Trophoblast cell (in vitro differentiated cells and primary cell): ENCODE measurements at regions not wholly inside any gene's neighbourhood (a gene's known extent, or its start where the extent isn't known, plus 50 kb on each side); places are given as distances from the start of the nearest gene placed in this dataset.

Experiments
- DNase-seq, 2 donors: peaks; one replicate each; pipeline ENCODE4 v3.0.0-alpha.2; 2016
- H2AFZ ChIP-seq: 2 replicates; pipeline ENCODE4 v1.6.1; 2013; ENCODE audit warnings: low read length, moderate library complexity, mild to moderate bottlenecking; ENCODE audit not compliant: insufficient read depth, poor library complexity
- H2AK5ac ChIP-seq: 2 replicates; pipeline ENCODE4 v1.6.1; 2013; ENCODE audit warnings: mild to moderate bottlenecking, low read length
- H2BK120ac ChIP-seq: 2 replicates; pipeline ENCODE4 v1.6.1; 2013; ENCODE audit warnings: low read length, mild to moderate bottlenecking, moderate library complexity; ENCODE audit not compliant: insufficient read depth, poor library complexity
- H2BK12ac ChIP-seq: 2 replicates; pipeline ENCODE4 v1.6.1; 2013; ENCODE audit warnings: mild to moderate bottlenecking, low read length, moderate library complexity
- H2BK5ac ChIP-seq: 2 replicates; pipeline ENCODE4 v1.6.1; 2013; ENCODE audit warnings: low read length, low read depth, moderate library complexity, mild to moderate bottlenecking; ENCODE audit not compliant: poor library complexity
- H3K14ac ChIP-seq: 2 replicates; pipeline ENCODE4 v1.6.1; 2013; ENCODE audit warnings: mild to moderate bottlenecking, low read length
- H3K18ac ChIP-seq: 2 replicates; pipeline ENCODE4 v1.6.1; 2013; ENCODE audit warnings: mild to moderate bottlenecking, low read length
- H3K23ac ChIP-seq: 2 replicates; pipeline ENCODE4 v1.6.1; 2013; ENCODE audit warnings: low read length
- H3K27ac ChIP-seq: 2 replicates; pipeline ENCODE4 v1.5.1; 2013; ENCODE audit warnings: low read depth, mild to moderate bottlenecking, inconsistent platforms, low read length, moderate library complexity
- H3K27me3 ChIP-seq: 2 replicates; pipeline ENCODE4 v1.6.1; 2013; ENCODE audit warnings: inconsistent platforms, mild to moderate bottlenecking, low read length, moderate library complexity; ENCODE audit not compliant: insufficient read depth
- H3K36me3 ChIP-seq, 2 experiments: 1 replicate in 1 of 2; 2 replicates in 1 of 2; pipeline ENCODE4 v1.6.1; 2013; ENCODE audit warnings: low read length in 2 of 2, mild to moderate bottlenecking in 2 of 2, moderate library complexity in 1 of 2; ENCODE audit not compliant: insufficient read depth in 2 of 2, control insufficient read depth in 1 of 2
- H3K4ac ChIP-seq: 2 replicates; pipeline ENCODE4 v1.6.1; 2013; ENCODE audit warnings: low read depth, mild to moderate bottlenecking, low read length, moderate library complexity
- H3K4me1 ChIP-seq, 2 experiments: 1 replicate in 1 of 2; 2 replicates in 1 of 2; pipeline ENCODE4 v1.6.1; 2013; ENCODE audit warnings: low read length in 2 of 2, mild to moderate bottlenecking in 2 of 2, moderate library complexity in 1 of 2; ENCODE audit not compliant: insufficient read depth in 2 of 2, control insufficient read depth in 1 of 2
- H3K4me2 ChIP-seq: 2 replicates; pipeline ENCODE4 v1.6.1; 2013; ENCODE audit warnings: inconsistent platforms, mild to moderate bottlenecking, low read length, moderate library complexity
- H3K4me3 ChIP-seq: 2 replicates; pipeline ENCODE4 v1.5.1; 2013; ENCODE audit warnings: mild to moderate bottlenecking, low read depth, low read length, inconsistent platforms
- H3K79me1 ChIP-seq: one replicate; pipeline ENCODE4 v1.6.1; 2013; ENCODE audit warnings: low read length
- H3K79me2 ChIP-seq: 2 replicates; pipeline ENCODE4 v1.6.1; 2013; ENCODE audit warnings: low read length, mild to moderate bottlenecking; ENCODE audit not compliant: control insufficient read depth, insufficient read depth, poor library complexity
- H3K9ac ChIP-seq: 2 replicates; pipeline ENCODE4 v1.6.1; 2013; ENCODE audit warnings: mild to moderate bottlenecking, low read length
- H3K9me3 ChIP-seq: 2 replicates; pipeline ENCODE4 v1.6.1; 2013; ENCODE audit warnings: low read depth, mild to moderate bottlenecking, control low read depth, inconsistent platforms, low read length; ENCODE audit not compliant: insufficient read depth
- H4K12ac ChIP-seq: 2 replicates; pipeline ENCODE4 v1.6.1; 2013; ENCODE audit warnings: low read depth, mild to moderate bottlenecking, low read length, moderate library complexity
- H4K8ac ChIP-seq: 2 replicates; pipeline ENCODE4 v1.6.1; 2013; ENCODE audit warnings: low read depth, mild to moderate bottlenecking, low read length, moderate library complexity
- H4K91ac ChIP-seq: one replicate; pipeline ENCODE4 v1.6.1; 2013; ENCODE audit warnings: low read depth, mild to moderate bottlenecking, low read length, moderate library complexity
- WGBS: extraction: QIAGEN DNeasy Blood & Tissue Kit; methylation state at CpG from one replicate; pipeline ENCODE4 v1.1.7; 2013; ENCODE audit warnings: missing lambda C conversion rate; ENCODE audit not compliant: insufficient read length, insufficient coverage; ENCODE audit errors: extremely low coverage; 5-methylcytosine and 5-hydroxymethylcytosine counted together

DNA sequence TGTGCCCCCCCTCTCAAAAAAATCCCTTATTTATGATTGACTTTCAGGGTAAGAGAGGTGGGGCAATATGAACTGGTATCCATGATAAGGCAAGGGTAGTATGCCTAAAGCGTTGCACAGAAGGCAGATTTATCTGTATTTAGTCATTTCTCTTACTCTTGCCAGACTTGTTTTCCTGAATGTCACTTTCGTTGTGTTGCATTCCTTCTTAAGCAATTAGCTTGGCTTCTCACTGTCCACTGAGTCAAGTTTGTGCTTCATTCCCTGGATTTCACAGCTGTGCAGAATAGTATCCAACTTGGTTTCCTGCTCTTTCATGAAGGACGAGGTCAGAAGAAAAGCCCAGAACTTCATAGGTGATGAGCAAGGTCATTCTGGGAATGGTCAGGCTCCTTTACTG lies 301.5 kb upstream of the ACTBL2 start:
- no peaks in the 10 kb centered on the region for H3K9me3 ChIP-seq
- H3K79me2 ChIP-seq, result peaks cover 2% of the 10 kb centered on the region
- no peak overlapping the region for H4K91ac ChIP-seq
- H2BK120ac ChIP-seq, result no peak overlapping the region
- WGBS, result no CpG with 5 or more reads among the region's 3 CpGs
- H3K4me2 ChIP-seq, result no peak overlapping the region
- no peak overlapping the region for H3K18ac ChIP-seq
- H4K12ac ChIP-seq, result no peak overlapping the region
- peaks cover 10 to 12% of the 10 kb centered on the region in 2 experiments for H3K4me1 ChIP-seq
- H2AK5ac ChIP-seq, result no peak overlapping the region
- no peaks in the 10 kb centered on the region for H3K36me3 ChIP-seq
- no peak overlapping the region for H2AFZ ChIP-seq
- H3K27me3 ChIP-seq, result no peaks in the 10 kb centered on the region
- peak overlapping the region; percentile 5 for H3K27ac ChIP-seq
- H2BK5ac ChIP-seq, result peak overlapping the region; percentile 22
- no peak overlapping the region for H3K14ac ChIP-seq
- no peak overlapping the region for H2BK12ac ChIP-seq
- no peak overlapping the region for H3K4me3 ChIP-seq
- H3K79me1 ChIP-seq, result peaks cover 11% of the 10 kb centered on the region
- H4K8ac ChIP-seq, result no peak overlapping the region
- H3K4ac ChIP-seq, result no peak overlapping the region
- no peak overlapping the region for H3K23ac ChIP-seq
- DNase-seq, result peak; percentile 73 to 94
- no peak overlapping the region for H3K9ac ChIP-seq

DNA sequence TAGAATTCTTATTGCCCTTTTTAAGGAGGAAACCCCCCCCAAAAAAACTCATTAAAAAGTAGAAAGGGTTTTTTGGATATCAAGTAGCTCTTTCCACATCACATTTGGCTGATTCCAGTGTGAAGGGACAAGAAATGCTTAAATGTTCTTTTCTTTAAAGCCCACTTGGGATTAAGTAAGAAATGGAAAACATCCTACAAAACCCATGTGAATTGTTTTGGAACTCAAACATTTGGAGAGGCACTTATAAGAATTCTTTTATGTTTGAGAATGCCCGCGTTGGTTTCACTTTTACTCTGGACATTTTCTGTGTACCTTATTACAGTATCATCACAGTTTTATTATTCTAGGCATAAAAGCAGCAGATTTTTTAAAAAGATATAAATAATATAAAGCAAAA lies 301.1 kb upstream of the ACTBL2 start:
- Histone ChIP-seq H3K18ac (no peak overlapping the region), H3K27me3 (no peaks in the 10 kb centered on the region), H3K9ac (no peak overlapping the region), H3K79me2 (peaks cover 2% of the 10 kb centered on the region), H3K4me3 (no peak overlapping the region), H4K91ac (no peak overlapping the region), H3K79me1 (peaks cover 11% of the 10 kb centered on the region), H3K9me3 (no peaks in the 10 kb centered on the region), H4K12ac (no peak overlapping the region), H3K36me3 (no peaks in the 10 kb centered on the region), H3K4me2 (no peak overlapping the region), H2BK5ac (no peak overlapping the region), H2AK5ac (no peak overlapping the region), H3K4me1 (peaks cover 10 to 12% of the 10 kb centered on the region in 2 experiments), H3K27ac (no peak overlapping the region), H3K14ac (no peak overlapping the region), H4K8ac (no peak overlapping the region), H2BK120ac (no peak overlapping the region), H2BK12ac (no peak overlapping the region), H2AFZ (no peak overlapping the region), H3K23ac (no peak overlapping the region), H3K4ac (no peak overlapping the region)
- no CpG with 5 or more reads among the region's 2 CpGs for WGBS
- no peak for DNase-seq

DNA sequence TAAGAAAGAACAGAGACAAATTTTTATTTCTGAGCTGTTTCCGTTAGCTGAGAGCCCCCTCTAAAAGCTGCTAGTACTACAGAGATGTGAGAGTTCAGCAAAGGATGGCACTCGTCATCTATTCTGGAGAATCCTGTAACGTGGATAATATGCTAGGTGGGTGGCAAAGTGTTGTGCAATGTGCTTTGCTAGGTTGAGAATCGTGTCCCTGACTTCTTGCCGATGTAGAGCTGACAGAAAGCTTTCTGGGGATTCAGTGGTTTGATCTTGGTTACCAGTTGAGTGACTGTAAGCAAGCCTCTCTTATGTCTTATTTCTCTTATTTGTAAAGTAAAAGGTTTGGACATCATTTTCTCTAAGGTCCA lies 298.3 kb upstream of the ACTBL2 start:
- Histone ChIP-seq H3K4ac (no peak overlapping the region), H3K79me2 (peaks cover 2% of the 10 kb centered on the region), H3K14ac (no peak overlapping the region), H3K79me1 (peaks cover 11% of the 10 kb centered on the region), H3K9me3 (no peaks in the 10 kb centered on the region), H4K91ac (no peak overlapping the region), H3K36me3 (no peaks in the 10 kb centered on the region), H3K27ac (no peak overlapping the region), H2BK5ac (no peak overlapping the region), H3K4me2 (no peak overlapping the region), H2BK120ac (peak overlapping the region; percentile 14), H2BK12ac (no peak overlapping the region), H3K23ac (no peak overlapping the region), H3K18ac (no peak overlapping the region), H4K12ac (no peak overlapping the region), H3K27me3 (no peaks in the 10 kb centered on the region), H2AK5ac (no peak overlapping the region), H2AFZ (no peak overlapping the region), H3K9ac (no peak overlapping the region), H3K4me3 (no peak overlapping the region), H4K8ac (no peak overlapping the region), H3K4me1 (peaks cover 10 to 12% of the 10 kb centered on the region in 2 experiments)
- no CpG with 5 or more reads among the region's 5 CpGs for whole genome bisulfite sequencing
- no peak for DNase-seq

DNA sequence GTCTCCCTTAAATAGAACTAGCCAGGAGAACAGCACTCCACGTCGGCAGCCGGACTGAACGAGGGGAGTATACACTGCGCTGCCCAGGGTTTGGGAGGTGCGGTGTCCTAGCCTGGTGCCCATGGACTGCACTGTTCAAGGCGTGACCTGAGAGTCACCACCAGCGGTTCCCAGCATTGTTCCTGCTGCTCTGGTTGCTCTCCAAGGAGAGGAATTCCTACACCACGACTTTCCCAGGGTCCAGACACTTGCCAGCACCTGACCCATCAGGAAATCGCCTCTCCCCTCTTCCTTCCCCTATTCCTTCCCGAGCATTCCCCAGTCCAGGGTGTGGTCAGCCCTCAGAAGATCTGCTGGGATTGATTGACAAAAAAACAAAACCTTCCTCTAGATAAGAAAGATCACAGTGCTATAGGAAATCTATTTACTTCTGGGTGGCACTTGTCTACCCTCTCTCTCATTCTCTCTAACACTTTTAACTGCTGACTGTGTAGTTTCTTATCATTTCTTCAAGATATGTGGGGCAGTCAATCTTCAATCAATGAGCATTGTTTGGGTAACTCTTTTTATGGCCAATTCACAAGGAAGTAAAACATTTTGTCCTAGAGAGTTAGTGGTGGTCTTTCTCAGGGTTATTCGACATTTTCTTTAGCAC lies 297.8 kb upstream of the ACTBL2 start:
- Histone ChIP-seq H3K14ac (peak overlapping the region; percentile 12), H3K27me3 (no peaks in the 10 kb centered on the region), H3K18ac (no peak overlapping the region), H3K9ac (no peak overlapping the region), H2BK12ac (peak overlapping the region; percentile 16), H3K79me1 (peaks cover 11% of the 10 kb centered on the region), H3K9me3 (no peaks in the 10 kb centered on the region), H4K12ac (no peak overlapping the region), H4K91ac (peak overlapping the region; percentile 42), H2AFZ (no peak overlapping the region), H3K36me3 (no peaks in the 10 kb centered on the region), H2BK5ac (no peak overlapping the region), H3K23ac (no peak overlapping the region), H3K79me2 (peaks cover 2% of the 10 kb centered on the region), H3K27ac (no peak overlapping the region), H2BK120ac (peak overlapping the region; percentile 90), H3K4me2 (no peak overlapping the region), H3K4me3 (no peak overlapping the region), H2AK5ac (peak overlapping the region; percentile 21), H3K4ac (no peak overlapping the region), H3K4me1 (peaks cover 10 to 12% of the 10 kb centered on the region in 2 experiments), H4K8ac (peak overlapping the region; percentile 15)
- no CpG with 5 or more reads among the region's 12 CpGs for WGBS
- DNase-seq, result no peak
